A673 (cell line): ENCODE measurements at regions not wholly inside any gene's neighbourhood (a gene's known extent, or its start where the extent isn't known, plus 50 kb on each side); places are given as distances from the start of the nearest gene placed in this dataset.

Source experiments
- BruUV-seq: library from RNA; stranded (reverse); fragments of 400-500 nt; replicated peaks from 2 replicates; lab custom pipeline; 2021; lab: Mats Ljungman, UMichigan
- CTCF ChIA-PET: fragments of 300-600 bp; sonication (Branson Sonifier 250); formaldehyde crosslinking; loops from one replicate; lab custom pipeline; 2022; ENCODE audit warnings: antibody characterized with exemption; lab: Charles Lee
- POLR2A ChIA-PET: fragments of 300-600 bp; sonication (Branson Sonifier 250); formaldehyde crosslinking; loops from one replicate; lab custom pipeline; 2022; ENCODE audit warnings: antibody characterized with exemption; ENCODE audit not compliant: low non-redundant PET; lab: Charles Lee
- DNase-seq: peaks from one replicate; pipeline ENCODE4 v3.0.0-alpha.2; 2015; ENCODE audit warnings: low spot score
- H3K27ac ChIP-seq: fragments of 200-600 bp; sonication (generic); 2 replicates; pipeline ENCODE4 v1.5.1; 2016; ENCODE audit warnings: mixed run types, low read depth, mild to moderate bottlenecking, mixed read lengths, antibody characterized with exemption, low read length; ENCODE audit not compliant: poor library complexity, severe bottlenecking
- H3K27me3 ChIP-seq: fragments of 200-600 bp; sonication (generic); replicated peaks from 2 replicates; pipeline ENCODE4 v1.6.1; 2017; ENCODE audit warnings: mixed run types, low read depth, mild to moderate bottlenecking, mixed read lengths, antibody characterized with exemption, low read length; ENCODE audit not compliant: insufficient read depth, poor library complexity
- H3K36me3 ChIP-seq: fragments of 200-600 bp; sonication (generic); 2 replicates; pipeline ENCODE4 v1.6.1; 2016; ENCODE audit warnings: mixed run types, mild to moderate bottlenecking, mixed read lengths, antibody characterized with exemption, low read length; ENCODE audit not compliant: insufficient read depth, poor library complexity, severe bottlenecking
- H3K4me1 ChIP-seq: fragments of 200-600 bp; sonication (generic); 2 replicates; pipeline ENCODE4 v1.6.1; 2017; ENCODE audit warnings: mixed run types, mild to moderate bottlenecking, mixed read lengths, antibody characterized with exemption, low read length; ENCODE audit not compliant: insufficient read depth, poor library complexity, severe bottlenecking
- H3K4me3 ChIP-seq: fragments of 200-600 bp; sonication (generic); 2 replicates; pipeline ENCODE4 v1.5.1; 2016; ENCODE audit warnings: low read depth, mixed run types, mild to moderate bottlenecking, mixed read lengths, low read length; ENCODE audit not compliant: poor library complexity, severe bottlenecking
- H3K9me3 ChIP-seq: fragments of 200-600 bp; sonication (generic); 2 replicates; pipeline ENCODE4 v1.6.1; 2016; ENCODE audit warnings: mixed run types, low read depth, mild to moderate bottlenecking, mixed read lengths, antibody characterized with exemption, low read length; ENCODE audit not compliant: poor library complexity, severe bottlenecking
- EZH2 ChIP-seq: fragments of 200-600 bp; sonication (generic); IDR thresholded peaks from 2 replicates; pipeline ENCODE4 v1.6.1; 2017; ENCODE audit warnings: borderline replicate concordance, low read depth, mild to moderate bottlenecking, mixed read lengths, antibody characterized with exemption, low read length; ENCODE audit not compliant: poor library complexity, severe bottlenecking
- intact Hi-C: fragments of 100-400 bp; cut with micrococcal nuclease; formaldehyde crosslinking; loops from one replicate; pipeline ENCODE4 v1.10.0; 2022; ENCODE audit not compliant: unreplicated experiment
- TF ChIP-seq, protein P1 (sequence below): fragments of 300-800, 200-600 bp; sonication (generic); conservative IDR thresholded peaks from 2 replicates; pipeline ENCODE4 v1.5.1; 2017; ENCODE audit warnings: low read depth, mild to moderate bottlenecking, antibody characterized with exemption, low read length, moderate library complexity, mixed read lengths

DNA sequence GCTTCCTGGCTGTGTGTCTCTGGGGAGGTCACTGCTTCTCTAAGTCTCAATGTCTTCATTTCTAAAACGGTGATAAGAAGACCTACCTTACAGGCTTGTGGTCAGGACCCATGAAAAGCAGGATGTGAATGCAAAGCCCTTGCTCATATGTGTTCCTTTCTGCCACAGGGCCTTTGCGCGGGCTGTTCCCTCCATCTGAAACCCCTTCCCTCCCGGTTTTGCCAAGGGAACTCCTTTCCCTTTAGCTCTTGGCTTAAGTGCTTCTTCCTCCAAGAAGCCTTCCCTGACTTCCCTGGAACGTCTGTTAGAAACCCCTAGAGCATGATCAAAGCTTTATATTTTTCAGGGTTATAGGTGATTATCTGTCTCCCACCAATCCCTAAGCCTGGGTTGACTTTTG, 147.2 kb upstream of the PTPN1 start:
- Histone ChIP-seq H3K36me3 (no peaks in the 10 kb centered on the region), H3K27ac (no peak overlapping the region), H3K9me3 (no peaks in the 10 kb centered on the region), H3K4me1 (peaks cover 8% of the 10 kb centered on the region), H3K27me3 (no peaks in the 10 kb centered on the region), H3K4me3 (no peak overlapping the region)
- CTCF ChIA-PET, result no interaction called here
- no peak for DNase-seq
- POLR2A ChIA-PET, result no interaction called here
- intact Hi-C loops, result no loop called here
- no TSS peak for BruUV-seq
- TF ChIP-seq, protein P1, sequence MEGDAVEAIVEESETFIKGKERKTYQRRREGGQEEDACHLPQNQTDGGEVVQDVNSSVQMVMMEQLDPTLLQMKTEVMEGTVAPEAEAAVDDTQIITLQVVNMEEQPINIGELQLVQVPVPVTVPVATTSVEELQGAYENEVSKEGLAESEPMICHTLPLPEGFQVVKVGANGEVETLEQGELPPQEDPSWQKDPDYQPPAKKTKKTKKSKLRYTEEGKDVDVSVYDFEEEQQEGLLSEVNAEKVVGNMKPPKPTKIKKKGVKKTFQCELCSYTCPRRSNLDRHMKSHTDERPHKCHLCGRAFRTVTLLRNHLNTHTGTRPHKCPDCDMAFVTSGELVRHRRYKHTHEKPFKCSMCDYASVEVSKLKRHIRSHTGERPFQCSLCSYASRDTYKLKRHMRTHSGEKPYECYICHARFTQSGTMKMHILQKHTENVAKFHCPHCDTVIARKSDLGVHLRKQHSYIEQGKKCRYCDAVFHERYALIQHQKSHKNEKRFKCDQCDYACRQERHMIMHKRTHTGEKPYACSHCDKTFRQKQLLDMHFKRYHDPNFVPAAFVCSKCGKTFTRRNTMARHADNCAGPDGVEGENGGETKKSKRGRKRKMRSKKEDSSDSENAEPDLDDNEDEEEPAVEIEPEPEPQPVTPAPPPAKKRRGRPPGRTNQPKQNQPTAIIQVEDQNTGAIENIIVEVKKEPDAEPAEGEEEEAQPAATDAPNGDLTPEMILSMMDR, result no peak
- no peak for TF ChIP-seq EZH2

DNA sequence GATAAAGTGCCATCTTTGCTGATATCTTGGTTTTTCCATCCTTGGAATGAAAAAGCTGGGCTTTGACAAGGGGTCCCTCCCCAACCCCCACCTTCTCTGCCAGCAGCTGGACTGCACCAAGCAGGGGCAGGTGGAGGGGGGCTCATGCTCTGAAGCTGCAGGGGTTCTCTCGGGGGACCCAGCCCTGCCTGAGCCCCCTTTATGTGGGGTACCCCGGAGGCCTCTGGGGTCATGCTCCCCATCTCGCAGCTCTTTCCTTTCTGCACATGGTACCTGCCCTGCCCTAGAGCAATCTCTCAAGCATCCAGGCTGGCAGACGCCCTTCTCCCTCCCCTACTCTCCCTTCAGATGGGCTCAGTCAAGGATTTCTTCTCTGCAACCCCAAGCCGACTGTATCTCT, 146.7 kb upstream of the PTPN1 start:
- POLR2A ChIA-PET, result no interaction called here
- no peaks in the 10 kb centered on the region for H3K27me3 ChIP-seq
- no TSS peak for BruUV-seq
- no peak overlapping the region for H3K4me3 ChIP-seq
- H3K27ac ChIP-seq, result peak overlapping the region; percentile 63
- CTCF ChIA-PET, result no interaction called here
- intact Hi-C loops, result no loop called here
- DNase-seq, result no peak
- TF ChIP-seq, protein P1, result no peak
- TF ChIP-seq EZH2, result no peak
- no peaks in the 10 kb centered on the region for H3K9me3 ChIP-seq
- peaks cover 11% of the 10 kb centered on the region for H3K4me1 ChIP-seq
- H3K36me3 ChIP-seq, result no peaks in the 10 kb centered on the region

DNA sequence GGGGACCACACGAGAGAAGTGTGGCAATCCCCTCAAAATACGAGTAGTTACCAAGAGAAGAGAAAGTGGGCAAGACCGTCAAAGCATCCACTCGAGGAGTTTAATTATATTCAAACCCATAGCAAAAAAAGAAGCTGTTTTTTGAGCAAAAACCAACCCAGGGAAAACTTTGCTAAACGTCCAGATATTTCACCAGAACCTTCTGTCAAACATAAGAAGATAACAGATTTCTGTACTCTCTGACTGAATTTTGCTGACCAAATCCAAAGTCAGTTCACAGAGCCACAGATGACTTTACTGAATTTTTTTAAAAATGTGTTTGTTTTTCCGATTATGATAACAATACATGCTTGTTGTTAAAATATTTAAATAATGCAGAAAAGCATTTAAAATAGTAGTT, 145.6 kb upstream of the PTPN1 start:
- CTCF ChIA-PET, result no interaction called here
- no TSS peak for BruUV-seq
- Histone ChIP-seq H3K27ac (peak overlapping the region; percentile 89), H3K27me3 (no peaks in the 10 kb centered on the region), H3K4me1 (peaks cover 18% of the 10 kb centered on the region), H3K4me3 (no peak overlapping the region), H3K36me3 (no peaks in the 10 kb centered on the region), H3K9me3 (no peaks in the 10 kb centered on the region)
- POLR2A ChIA-PET, result no interaction called here
- DNase-seq, result no peak
- TF ChIP-seq EZH2, result no peak
- TF ChIP-seq, protein P1, result no peak
- intact Hi-C loops, result no loop called here
